Pancreas (tissue), 10 donors: ENCODE measurements at regions not wholly inside any gene's neighbourhood (a gene's known extent, or its start where the extent isn't known, plus 50 kb on each side); places are given as distances from the start of the nearest gene placed in this dataset.

Source experiments
- ATAC-seq, 4 donors: fragments of 200-7000 bp; cut with Tn5 transposase; one replicate each; pipeline versions ENCODE4 v1.8.0 to v1.9.1; 2020; ENCODE audit warnings: mild to moderate bottlenecking in 4 of 4, moderate library complexity in 4 of 4
- DNase-seq, 6 donors: peaks; one replicate each; pipeline ENCODE4 v3.0.0-alpha.2; 2020
- FAIRE-seq: peaks from 2 replicates; lab custom pipeline; 2012; peaks lifted over from hg19 to GRCh38; lab: Jason Lieb, UNC
- H3K27ac ChIP-seq, 4 donors: fragments of 200-600 bp; sonication (generic); 1 replicate in 3 of 4; 2 replicates in 1 of 4; pipeline versions ENCODE4 v1.5.0 to v1.8.0; 2020
- H3K27me3 ChIP-seq, 4 donors: fragments of 200-600 bp; one replicate each; pipeline ENCODE4 v1.8.0; 2021
- H3K36me3 ChIP-seq, 3 donors: fragments of 200-600 bp; sonication (generic) in 1 of 3; one replicate each; pipeline versions ENCODE4 v1.5.0 to v1.8.0; 2020 to 2021
- H3K4me1 ChIP-seq, 3 donors: fragments of 200-600 bp; one replicate each; pipeline ENCODE4 v1.8.0; 2021
- H3K4me3 ChIP-seq, 4 donors: fragments of 200-600 bp; sonication (generic) in 2 of 4; one replicate each; pipeline versions ENCODE4 v1.5.0 to v1.8.0; 2020 to 2021
- H3K9me3 ChIP-seq, 4 donors: fragments of 200-600 bp; one replicate each; pipeline ENCODE4 v1.8.0; 2021
- CTCF ChIP-seq, 4 donors: fragments of 200-600 bp; sonication (generic) in 3 of 4; IDR thresholded peaks; one replicate each; pipeline versions ENCODE4 v1.5.0 to v1.8.0; 2021; ENCODE audit warnings: antibody characterized with exemption in 4 of 4
- WGBS, 2 donors: extraction: QIAGEN DNeasy Blood & Tissue Kit; methylation state at CpG; one replicate each; pipeline ENCODE4 v1.1.7; 2013; 5-methylcytosine and 5-hydroxymethylcytosine counted together
- intact Hi-C, 3 donors: fragments of 100-400 bp; cut with DNase I; formaldehyde crosslinking; loops; one replicate each; pipeline versions ENCODE4 v1.11.1 to v1.14.2; 2022
- donor health status: healthy with polysubstance abuse.
- donor health status: DM: no; HTN: no; CAD: no; lungs with moderate emphysema.
- donor health status: DM: no; HTN: no; CAD: no.
- donor health status: control.
- donor health status: control.
- donor health status: Bipolar disorder and iron deficiency.
- donor health status: DM: yes; HTN: yes; CAD: no.
- donor health status: DM: no; HTN: no; CAD: no.
- donor health status: DM: no; HTN: no; CAD: no.
- donor health status: DM: yes; HTN: yes; CAD: no.

- WGBS, 2 donors, result 7 to 10% methylated on average over 2 of the region's 2 CpGs
- Histone ChIP-seq H3K36me3 (no peaks in the 10 kb centered on the region), H3K4me1 (no peaks in the 10 kb centered on the region), H3K9me3 (no peaks in the 10 kb centered on the region), H3K27me3 (no peaks in the 10 kb centered on the region), H3K27ac (no peak overlapping the region), H3K4me3 (no peak overlapping the region)
- FAIRE-seq, result no peak
- no peak for TF ChIP-seq CTCF (IDR thresholded peaks at IDR 0.05)
- DNase-seq, result no peak
- intact Hi-C loops, result no loop called here
- ATAC-seq, result no peak
These were observed 188.6 kb upstream of the ISL1 start for GRCh38 chr5:51194671-51195070.

DNA sequence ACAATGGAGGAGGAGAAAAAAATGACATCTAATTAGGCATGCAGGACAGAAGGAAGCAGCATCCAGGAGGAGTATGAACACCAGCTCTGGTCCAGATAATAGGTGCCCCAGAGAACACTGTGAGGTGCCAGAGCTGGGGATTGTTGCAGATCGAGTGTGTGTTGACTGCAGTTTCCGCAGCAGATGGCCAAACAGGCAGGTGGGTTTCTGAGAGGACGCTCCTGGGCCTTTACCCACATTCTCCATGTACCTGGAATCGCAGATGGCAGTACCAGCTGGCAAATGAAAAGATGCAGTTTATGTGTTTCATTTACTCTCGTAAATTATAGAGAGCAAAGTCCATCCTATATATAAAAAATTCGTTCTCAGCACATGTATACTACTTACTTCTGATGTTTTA is 182.2 kb upstream of the ISL1 start:
- no peaks in the 10 kb centered on the region for H3K36me3 ChIP-seq
- ATAC-seq, result no peak
- H3K27me3 ChIP-seq, result no peaks in the 10 kb centered on the region
- no peak for FAIRE-seq
- no peak overlapping the region for H3K4me3 ChIP-seq
- intact Hi-C loops, result no loop called here
- no peaks in the 10 kb centered on the region for H3K4me1 ChIP-seq
- TF ChIP-seq CTCF (IDR thresholded peaks at IDR 0.05), result no peak
- no peak for DNase-seq
- no peak overlapping the region for H3K27ac ChIP-seq
- no peaks in the 10 kb centered on the region for H3K9me3 ChIP-seq
- WGBS, 2 donors, result 48 to 62% methylated on average over 6 of the region's 6 CpGs

- TF ChIP-seq CTCF (IDR thresholded peaks at IDR 0.05), result no peak
- DNase-seq (no peak), FAIRE-seq (no peak), ATAC-seq (no peak)
- H3K36me3 ChIP-seq, result no peaks in the 10 kb centered on the region
- H3K4me3 ChIP-seq, result no peak overlapping the region
- no peaks in the 10 kb centered on the region for H3K27me3 ChIP-seq
- no peaks in the 10 kb centered on the region for H3K4me1 ChIP-seq
- 49 to 69% methylated on average over 1 of the region's 1 CpG for WGBS, 2 donors
- no peaks in the 10 kb centered on the region for H3K9me3 ChIP-seq
- intact Hi-C loops, result no loop called here
- no peak overlapping the region for H3K27ac ChIP-seq
These were observed 181.5 kb upstream of the ISL1 start for GRCh38 chr5:51201708-51202107.

DNA sequence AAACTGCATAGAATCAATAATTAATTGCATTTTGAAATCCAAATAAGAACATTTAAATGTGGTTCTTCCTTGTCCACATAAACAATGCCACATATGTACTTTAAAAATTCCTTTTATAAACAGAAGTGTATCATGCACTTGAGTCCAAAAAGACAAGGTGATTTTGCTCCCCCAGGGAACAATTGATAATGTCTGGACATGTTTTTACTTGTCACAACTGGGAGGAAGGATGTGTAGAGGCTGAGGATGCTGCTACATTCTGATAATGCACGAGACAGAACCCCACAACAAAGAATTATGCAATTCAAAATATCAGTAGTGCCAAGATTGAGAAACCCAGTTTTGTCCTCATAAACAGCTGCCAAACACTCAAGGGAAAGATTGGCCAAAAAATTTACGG is 181.1 kb upstream of the ISL1 start:
- Histone ChIP-seq H3K27me3 (no peaks in the 10 kb centered on the region), H3K27ac (no peak overlapping the region), H3K9me3 (no peaks in the 10 kb centered on the region), H3K4me1 (no peaks in the 10 kb centered on the region), H3K36me3 (no peaks in the 10 kb centered on the region), H3K4me3 (no peak overlapping the region)
- TF ChIP-seq CTCF (IDR thresholded peaks at IDR 0.05), result no peak
- 47 to 65% methylated on average over 2 of the region's 2 CpGs for WGBS, 2 donors
- intact Hi-C loops, result no loop called here
- ATAC-seq (no peak), FAIRE-seq (no peak), DNase-seq (no peak)

- Histone ChIP-seq H3K4me3 (no peak overlapping the region), H3K27me3 (no peaks in the 10 kb centered on the region), H3K36me3 (no peaks in the 10 kb centered on the region), H3K27ac (no peak overlapping the region), H3K4me1 (no peaks in the 10 kb centered on the region), H3K9me3 (no peaks in the 10 kb centered on the region)
- no peak for TF ChIP-seq CTCF (IDR thresholded peaks at IDR 0.05)
- WGBS, 2 donors, result 27 to 39% methylated on average over 1 of the region's 1 CpG
- ATAC-seq (no peak), DNase-seq (no peak), FAIRE-seq (no peak)
- intact Hi-C loops, result no loop called here
These were observed 179.7 kb upstream of the ISL1 start for GRCh38 chr5:51203598-51203997.
